NAMALWA (cell line): ENCODE measurements at regions not wholly inside any gene's neighbourhood (a gene's known extent, or its start where the extent isn't known, plus 50 kb on each side); places are given as distances from the start of the nearest gene placed in this dataset.
"Not testable (repeated sequence)": the region's sequence is repeated elsewhere in the genome, so short reads cannot be mapped to it uniquely, and the experiment has no call there.

Experiments
- DNase-seq: peaks from one replicate; pipeline ENCODE4 v3.0.0-alpha.2; 2015; ENCODE audit warnings: low spot score

GRCh38 chr6:106745824-106746582 is 116.6 kb downstream of the QRSL1 start:
- DNase-seq: no peak

- no peak for DNase-seq
Observed at GRCh38 chr6:106745197-106745770, 115.9 kb downstream of the QRSL1 start.

GRCh38 chr6:106744781-106745180 is 115.4 kb downstream of the QRSL1 start:
- DNase-seq: no peak

- DNase-seq: not testable (repeated sequence)
Observed at GRCh38 chr6:106744029-106744428, 114.7 kb downstream of the QRSL1 start.

- no peak for DNase-seq
Observed at GRCh38 chr6:106743612-106744011, 114.2 kb downstream of the QRSL1 start.

- no peak for DNase-seq
Observed at GRCh38 chr6:106740287-106740686, 110.9 kb downstream of the QRSL1 start.

- no peak for DNase-seq
Observed at GRCh38 chr6:106739387-106739786, 110.0 kb downstream of the QRSL1 start.

GRCh38 chr6:106736502-106736901 is 107.1 kb downstream of the QRSL1 start:
- DNase-seq: no peak

- DNase-seq: no peak
Observed at GRCh38 chr6:106735828-106736227, 106.5 kb downstream of the QRSL1 start.

GRCh38 chr6:106735136-106735633 is 105.8 kb downstream of the QRSL1 start:
- DNase-seq: peak; percentile 50

GRCh38 chr6:106733386-106733785 is 104.0 kb downstream of the QRSL1 start:
- DNase-seq: no peak

GRCh38 chr6:106732376-106732940 is 103.1 kb downstream of the QRSL1 start:
- DNase-seq: no peak

- DNase-seq: no peak
Observed at GRCh38 chr6:106731843-106732160, 102.4 kb downstream of the QRSL1 start.

GRCh38 chr6:106731144-106731842 is 101.9 kb downstream of the QRSL1 start:
- DNase-seq: no peak

GRCh38 chr6:106730718-106731117 is 101.3 kb downstream of the QRSL1 start:
- DNase-seq: no peak

GRCh38 chr6:106730264-106730663 is 100.9 kb downstream of the QRSL1 start:
- no peak for DNase-seq

- peak; percentile 20 for DNase-seq
Observed at GRCh38 chr6:106729841-106730240, 100.5 kb downstream of the QRSL1 start.

GRCh38 chr6:106728296-106728870 is 99.0 kb downstream of the QRSL1 start:
- peak; percentile 40 for DNase-seq

- no peak for DNase-seq
Observed at GRCh38 chr6:106727480-106728149, 98.2 kb downstream of the QRSL1 start.

GRCh38 chr6:106724848-106725247 is 95.5 kb downstream of the QRSL1 start:
- DNase-seq: no peak

GRCh38 chr6:106724337-106724736 is 95.0 kb downstream of the QRSL1 start:
- DNase-seq: no peak

GRCh38 chr6:106723419-106723818 is 94.0 kb downstream of the QRSL1 start:
- DNase-seq: not testable (repeated sequence)
